PFSK-1 (cell line): ENCODE measurements at regions not wholly inside any gene's neighbourhood (a gene's known extent, or its start where the extent isn't known, plus 50 kb on each side); places are given as distances from the start of the nearest gene placed in this dataset.

Source experiments
- FOXP2 ChIP-seq: optimal IDR thresholded peaks from 2 replicates; pipeline ENCODE3; 2011; ENCODE audit warnings: borderline replicate concordance, control low read depth, inconsistent platforms; ENCODE audit not compliant: insufficient read depth; ENCODE audit errors: extremely low read length, extremely low read depth
- POLR2AphosphoS5 ChIP-seq: IDR thresholded peaks from 2 replicates; pipeline ENCODE4 v1.6.1; 2012; ENCODE audit warnings: low read depth, mild to moderate bottlenecking, control low read depth, low read length, moderate library complexity
- SIN3A ChIP-seq: IDR thresholded peaks from 2 replicates; pipeline ENCODE4 v1.6.1; 2012; ENCODE audit warnings: mild to moderate bottlenecking, low read length, moderate library complexity, borderline replicate concordance; ENCODE audit not compliant: insufficient read depth
- TAF1 ChIP-seq: IDR thresholded peaks from 2 replicates; pipeline ENCODE4 v1.6.1; 2012; ENCODE audit warnings: low read length, control low read depth, borderline replicate concordance; ENCODE audit not compliant: insufficient read depth
- TF ChIP-seq, protein P1 (sequence below), 2 experiments: IDR thresholded peaks; 2 replicates each; pipeline versions ENCODE4 v1.6.1 to v1.8.0; 2011 to 2012; ENCODE audit warnings: low read depth in 2 of 2, low read length in 2 of 2, control low read depth in 1 of 2, inconsistent platforms in 1 of 2, mild to moderate bottlenecking in 1 of 2, moderate library complexity in 1 of 2; ENCODE audit not compliant: insufficient read depth in 1 of 2

DNA sequence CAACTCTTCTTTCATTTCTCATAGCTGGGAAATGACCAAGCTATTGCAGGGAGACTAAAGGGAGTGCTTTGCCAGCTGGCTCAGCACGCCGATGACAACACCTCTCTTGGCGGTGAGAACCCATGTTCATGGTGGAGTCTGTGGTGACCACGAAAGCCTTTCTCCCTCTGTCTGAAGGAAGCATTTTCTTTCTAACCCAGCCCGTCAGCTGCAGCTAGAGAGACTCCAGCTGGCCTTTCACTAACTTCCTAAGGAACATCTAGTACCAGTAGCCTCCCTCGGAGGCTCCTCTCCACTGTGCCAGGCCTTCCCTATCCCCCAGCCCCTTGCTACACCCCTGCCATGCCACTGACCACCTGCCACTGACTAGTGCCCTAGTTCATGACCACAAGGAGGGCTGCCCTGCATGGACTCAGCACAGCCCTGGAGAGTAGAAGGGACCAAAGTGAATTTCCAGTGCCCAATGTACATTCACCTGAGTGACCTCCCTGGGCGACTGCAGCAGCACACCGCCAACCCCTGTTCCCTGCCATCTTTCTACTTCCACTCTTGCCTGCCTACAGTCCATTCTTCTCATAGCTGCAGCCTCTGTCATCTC lies 81.3 kb downstream of the CBLN1 start:
- TF ChIP-seq TAF1: no peak
- TF ChIP-seq, protein P1, sequence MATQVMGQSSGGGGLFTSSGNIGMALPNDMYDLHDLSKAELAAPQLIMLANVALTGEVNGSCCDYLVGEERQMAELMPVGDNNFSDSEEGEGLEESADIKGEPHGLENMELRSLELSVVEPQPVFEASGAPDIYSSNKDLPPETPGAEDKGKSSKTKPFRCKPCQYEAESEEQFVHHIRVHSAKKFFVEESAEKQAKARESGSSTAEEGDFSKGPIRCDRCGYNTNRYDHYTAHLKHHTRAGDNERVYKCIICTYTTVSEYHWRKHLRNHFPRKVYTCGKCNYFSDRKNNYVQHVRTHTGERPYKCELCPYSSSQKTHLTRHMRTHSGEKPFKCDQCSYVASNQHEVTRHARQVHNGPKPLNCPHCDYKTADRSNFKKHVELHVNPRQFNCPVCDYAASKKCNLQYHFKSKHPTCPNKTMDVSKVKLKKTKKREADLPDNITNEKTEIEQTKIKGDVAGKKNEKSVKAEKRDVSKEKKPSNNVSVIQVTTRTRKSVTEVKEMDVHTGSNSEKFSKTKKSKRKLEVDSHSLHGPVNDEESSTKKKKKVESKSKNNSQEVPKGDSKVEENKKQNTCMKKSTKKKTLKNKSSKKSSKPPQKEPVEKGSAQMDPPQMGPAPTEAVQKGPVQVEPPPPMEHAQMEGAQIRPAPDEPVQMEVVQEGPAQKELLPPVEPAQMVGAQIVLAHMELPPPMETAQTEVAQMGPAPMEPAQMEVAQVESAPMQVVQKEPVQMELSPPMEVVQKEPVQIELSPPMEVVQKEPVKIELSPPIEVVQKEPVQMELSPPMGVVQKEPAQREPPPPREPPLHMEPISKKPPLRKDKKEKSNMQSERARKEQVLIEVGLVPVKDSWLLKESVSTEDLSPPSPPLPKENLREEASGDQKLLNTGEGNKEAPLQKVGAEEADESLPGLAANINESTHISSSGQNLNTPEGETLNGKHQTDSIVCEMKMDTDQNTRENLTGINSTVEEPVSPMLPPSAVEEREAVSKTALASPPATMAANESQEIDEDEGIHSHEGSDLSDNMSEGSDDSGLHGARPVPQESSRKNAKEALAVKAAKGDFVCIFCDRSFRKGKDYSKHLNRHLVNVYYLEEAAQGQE (IDR thresholded peaks at IDR 0.05; ENCODE audit: insufficient read depth in 1 of 2, low read depth in 2 of 2, low read length in 2 of 2): no peak
- no peak for TF ChIP-seq FOXP2
- TF ChIP-seq SIN3A: no peak
- TF ChIP-seq POLR2AphosphoS5: no peak

DNA sequence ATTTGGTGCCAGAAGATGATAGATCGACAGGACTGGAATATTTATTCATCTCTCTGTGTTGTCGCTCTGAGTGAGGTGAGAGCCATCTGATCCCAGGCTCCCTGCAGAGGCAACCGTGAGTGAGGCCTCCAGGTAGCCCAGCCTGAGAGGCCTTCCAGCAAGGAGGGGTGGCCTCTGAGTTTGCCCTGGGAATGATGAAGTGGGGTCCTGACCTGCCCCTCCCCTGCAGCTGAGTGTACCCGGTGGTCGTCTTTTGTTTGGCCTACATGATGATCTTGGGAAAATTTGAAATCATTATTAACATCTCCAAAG lies 86.4 kb downstream of the CBLN1 start:
- TF ChIP-seq POLR2AphosphoS5: no peak
- TF ChIP-seq, protein P1 (IDR thresholded peaks at IDR 0.05; ENCODE audit: insufficient read depth in 1 of 2, low read depth in 2 of 2, low read length in 2 of 2): no peak

DNA sequence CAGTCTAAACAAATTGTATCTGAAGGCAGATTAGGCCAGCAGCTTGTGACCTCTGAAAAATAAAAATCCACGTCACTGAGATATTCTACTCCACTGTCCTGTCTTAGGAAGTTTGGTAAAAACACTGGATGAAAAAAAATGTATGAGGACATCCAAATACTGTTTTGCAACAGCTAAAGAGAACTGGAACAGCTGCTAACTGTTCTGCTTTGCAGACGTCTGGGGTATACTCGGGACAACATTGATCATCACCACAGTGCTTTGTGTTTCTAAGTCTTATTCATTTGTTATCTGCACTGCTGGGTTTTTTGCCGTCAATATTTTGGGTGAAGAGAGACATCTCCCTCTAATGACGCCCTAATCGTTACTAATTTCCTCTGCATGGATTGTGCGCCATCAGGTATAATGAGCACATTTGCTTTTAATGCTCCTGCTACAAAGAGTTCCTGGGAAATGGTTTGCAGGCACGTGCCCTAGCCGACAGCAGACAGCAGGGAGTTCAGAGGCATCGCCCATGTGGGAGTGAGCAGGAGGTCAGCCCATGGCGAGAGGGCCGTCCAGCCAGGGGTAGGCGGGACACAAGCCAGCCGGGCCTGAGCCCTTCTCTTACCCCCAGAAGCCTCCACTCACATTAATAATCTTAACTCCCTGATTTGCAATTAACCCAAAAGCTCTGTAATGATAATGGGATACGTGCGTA lies 87.0 kb downstream of the CBLN1 start:
- TF ChIP-seq SIN3A (no peak), TAF1 (no peak), POLR2AphosphoS5 (no peak), FOXP2 (no peak)
- TF ChIP-seq, protein P1 (IDR thresholded peaks at IDR 0.05; ENCODE audit: insufficient read depth in 1 of 2, low read depth in 2 of 2, low read length in 2 of 2): no peak

DNA sequence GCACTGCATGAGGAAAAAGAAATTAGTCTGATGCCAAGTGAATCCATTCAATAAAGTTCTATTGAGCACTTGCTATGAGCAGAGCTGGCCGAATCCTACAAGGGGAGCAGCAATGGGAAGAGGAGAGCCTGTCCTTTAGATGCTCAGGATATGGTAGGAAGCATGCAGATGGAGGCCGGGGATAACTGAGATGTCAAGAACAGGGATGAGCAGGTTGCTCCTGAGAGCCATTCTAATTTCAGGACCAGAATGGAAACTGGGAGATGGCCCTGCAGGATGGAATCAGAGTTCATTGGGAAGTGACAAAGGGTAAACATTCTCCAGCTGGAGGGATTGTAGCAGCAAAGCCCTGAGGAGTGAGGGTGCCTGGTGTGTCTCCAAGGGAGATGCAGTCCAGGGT lies 88.0 kb downstream of the CBLN1 start:
- TF ChIP-seq SIN3A (no peak), POLR2AphosphoS5 (no peak), TAF1 (no peak), FOXP2 (no peak)
- TF ChIP-seq, protein P1 (IDR thresholded peaks at IDR 0.05; ENCODE audit: insufficient read depth in 1 of 2, low read depth in 2 of 2, low read length in 2 of 2): no peak

DNA sequence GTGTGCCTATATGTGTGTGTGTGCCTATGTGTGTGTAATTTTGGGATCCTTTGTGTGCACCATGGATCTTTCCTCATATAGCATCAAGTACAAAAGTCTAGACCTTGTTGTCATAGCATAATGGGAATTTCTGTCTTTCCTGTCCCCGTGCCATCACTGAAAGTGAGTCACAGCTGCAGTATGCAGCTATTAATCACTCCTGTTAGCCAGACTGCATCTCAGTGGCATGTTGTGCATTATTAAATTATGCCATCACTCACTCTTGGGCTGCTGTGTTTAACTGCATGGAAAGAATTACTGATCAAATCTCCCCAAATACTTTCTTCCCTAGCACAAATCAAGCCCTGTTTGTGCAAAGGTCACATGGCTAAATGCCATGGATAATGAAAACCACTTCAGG lies 92.4 kb downstream of the CBLN1 start:
- TF ChIP-seq TAF1 (no peak), FOXP2 (no peak), SIN3A (no peak), POLR2AphosphoS5 (no peak)
- TF ChIP-seq, protein P1 (IDR thresholded peaks at IDR 0.05; ENCODE audit: insufficient read depth in 1 of 2, low read depth in 2 of 2, low read length in 2 of 2): no peak
